ENCODE measurements at regions not wholly inside any gene's neighbourhood (a gene's known extent, or its start where the extent isn't known, plus 50 kb on each side); places are given as distances from the start of the nearest gene placed in this dataset.

DNA sequence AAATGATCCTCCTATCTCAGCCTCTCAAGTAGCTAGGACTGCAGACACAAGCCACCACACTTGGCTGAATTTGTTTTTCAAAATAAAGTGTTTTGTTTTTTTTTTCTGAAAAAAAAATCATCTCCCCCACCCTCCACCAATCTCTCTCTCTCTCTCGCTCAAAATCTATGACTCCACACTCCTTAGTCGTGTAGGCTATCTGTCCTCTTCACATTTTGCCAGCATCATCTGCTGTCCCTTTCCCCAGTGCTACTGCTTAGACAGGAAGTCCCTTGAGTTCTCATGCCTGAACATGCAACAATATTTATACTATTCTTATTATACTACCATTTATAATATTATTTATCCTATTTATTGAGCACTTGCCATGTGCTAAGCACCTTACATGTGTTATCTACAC, 80.7 kb upstream of the TMEM164 start:
- TF ChIP-seq FOXM1 (IDR thresholded peaks at IDR 0.05; ENCODE audit: borderline replicate concordance): no peak
- no peak for TF ChIP-seq BHLHE40 (IDR thresholded peaks at IDR 0.05; ENCODE audit: borderline replicate concordance)
- no peak for TF ChIP-seq ARNT (IDR thresholded peaks at IDR 0.05)
- no peak for TF ChIP-seq FOXK2 (IDR thresholded peaks at IDR 0.05)
- TF ChIP-seq SUZ12 (IDR thresholded peaks at IDR 0.05): no peak
- no peak for TF ChIP-seq TARDBP (IDR thresholded peaks at IDR 0.05)
- TF ChIP-seq ZNF384 (IDR thresholded peaks at IDR 0.05): no peak
- TF ChIP-seq ELF4 (IDR thresholded peaks at IDR 0.05): no peak
- no peak for TF ChIP-seq L3MBTL2 (conservative IDR thresholded peaks at IDR 0.05)
- TF ChIP-seq, protein P1, sequence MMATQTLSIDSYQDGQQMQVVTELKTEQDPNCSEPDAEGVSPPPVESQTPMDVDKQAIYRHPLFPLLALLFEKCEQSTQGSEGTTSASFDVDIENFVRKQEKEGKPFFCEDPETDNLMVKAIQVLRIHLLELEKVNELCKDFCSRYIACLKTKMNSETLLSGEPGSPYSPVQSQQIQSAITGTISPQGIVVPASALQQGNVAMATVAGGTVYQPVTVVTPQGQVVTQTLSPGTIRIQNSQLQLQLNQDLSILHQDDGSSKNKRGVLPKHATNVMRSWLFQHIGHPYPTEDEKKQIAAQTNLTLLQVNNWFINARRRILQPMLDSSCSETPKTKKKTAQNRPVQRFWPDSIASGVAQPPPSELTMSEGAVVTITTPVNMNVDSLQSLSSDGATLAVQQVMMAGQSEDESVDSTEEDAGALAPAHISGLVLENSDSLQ (IDR thresholded peaks at IDR 0.05): no peak
- TF ChIP-seq SP1 (IDR thresholded peaks at IDR 0.05): no peak
- TF ChIP-seq FOXA1 (IDR thresholded peaks at IDR 0.05): no peak
- no peak for TF ChIP-seq HDGF (IDR thresholded peaks at IDR 0.05; ENCODE audit: borderline replicate concordance)

All from HEK293T (cell line).